Activated CD4-positive, alpha-beta T cell treated with anti-CD3 and anti-CD28 coated beads, Interleukin-2, amount 50 U/mL, for 48 hours (primary cell): ENCODE measurements at regions not wholly inside any gene's neighbourhood (a gene's known extent, or its start where the extent isn't known, plus 50 kb on each side); places are given as distances from the start of the nearest gene placed in this dataset.

Experiments
- DNase-seq, 2 experiments: peaks; one replicate each; pipeline ENCODE4 v3.0.0-alpha.2; 2020

DNA sequence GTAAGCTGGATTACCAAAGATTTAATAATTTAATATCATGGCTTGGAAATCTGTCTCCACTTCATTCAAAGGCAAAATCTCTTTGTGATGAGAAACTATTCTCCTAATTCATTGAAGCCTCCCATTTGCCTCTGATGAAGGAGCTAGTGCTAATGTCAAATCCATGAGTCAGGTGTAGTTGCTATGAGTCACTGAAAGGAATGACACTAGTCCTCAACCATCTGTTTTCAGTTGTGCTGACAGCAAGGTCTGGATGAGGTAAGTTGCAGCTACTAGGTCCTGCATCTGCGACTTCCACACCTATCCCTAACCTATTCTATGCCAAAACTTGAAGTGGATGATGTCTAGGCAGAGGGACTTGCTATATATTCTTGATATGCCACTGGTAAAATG, 324.0 kb upstream of the UBE2E3 start:
- DNase-seq: no peak

DNA sequence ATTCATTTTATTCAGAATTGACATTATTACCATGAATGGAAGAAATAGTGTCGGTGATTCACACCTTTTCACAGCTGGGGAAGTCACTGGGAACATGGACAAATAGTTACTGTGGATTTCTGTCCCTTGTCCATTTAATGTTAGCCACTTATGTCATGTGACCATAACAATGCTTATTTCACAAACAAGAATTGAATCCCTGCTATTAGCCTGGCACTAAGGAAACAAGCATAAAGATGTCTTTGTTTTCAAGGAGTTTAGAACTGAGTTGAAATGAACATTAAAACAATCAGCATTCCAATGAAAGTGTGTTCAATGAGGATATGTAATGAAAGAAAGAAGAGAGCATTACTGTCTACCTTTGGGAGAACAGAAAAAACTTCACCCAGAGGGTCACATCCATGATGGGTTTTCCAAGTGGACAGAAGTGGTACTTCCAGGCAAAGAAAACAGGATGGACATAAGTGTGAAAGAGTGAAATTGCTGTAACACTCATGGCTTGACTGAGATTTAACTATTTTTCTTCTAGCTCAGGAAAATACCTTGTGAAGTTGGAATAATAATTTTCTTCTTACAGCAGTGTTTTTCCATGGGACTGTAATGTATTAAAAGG, 324.5 kb upstream of the UBE2E3 start:
- DNase-seq: no peak

DNA sequence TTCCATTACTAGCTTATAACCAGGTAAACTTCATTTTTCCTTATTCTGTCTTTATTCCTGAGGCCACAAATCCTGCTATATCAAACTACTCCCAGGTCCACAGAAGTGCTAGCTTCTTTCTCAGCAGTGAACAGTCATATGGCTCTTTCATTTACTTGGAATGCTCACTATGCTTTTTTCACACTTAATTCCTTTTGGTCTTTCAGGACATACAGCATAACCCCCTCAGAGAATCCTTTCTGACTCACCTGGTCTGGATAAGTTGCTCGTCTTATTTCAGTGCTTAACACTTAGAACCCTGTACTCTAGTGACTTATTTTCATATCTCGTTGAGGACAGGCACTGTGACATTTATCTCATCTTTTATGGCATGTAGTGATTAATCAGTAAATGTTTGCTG, 325.0 kb upstream of the UBE2E3 start:
- no peak for DNase-seq

- DNase-seq: no peak
Observed at GRCh38 chr2:180653481-180653880, 326.9 kb upstream of the UBE2E3 start.

GRCh38 chr2:180652794-180653193, 327.6 kb upstream of the UBE2E3 start:
- no peak for DNase-seq

DNA sequence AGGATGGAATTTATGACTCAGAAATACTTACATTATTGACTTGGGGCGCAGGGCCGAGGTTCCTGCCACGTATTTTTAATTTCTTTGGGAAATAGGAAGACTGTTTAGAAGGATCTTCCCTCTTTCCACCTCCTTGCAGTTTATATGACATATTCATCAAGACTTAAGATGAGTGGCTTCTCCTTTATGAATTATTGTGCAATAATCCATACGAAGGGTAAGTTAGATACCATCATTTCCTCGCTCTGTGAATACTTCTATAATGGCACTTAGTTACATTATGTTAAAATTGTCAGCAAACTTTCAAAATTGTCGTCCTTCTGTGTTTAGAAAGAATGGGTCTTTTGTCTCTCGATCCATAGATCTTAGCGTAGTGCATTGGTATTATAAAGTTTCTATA, 328.8 kb upstream of the UBE2E3 start:
- no peak for DNase-seq

GRCh38 chr2:180647621-180648020, 332.8 kb upstream of the UBE2E3 start:
- no peak for DNase-seq

GRCh38 chr2:180647221-180647620, 333.2 kb upstream of the UBE2E3 start:
- no peak for DNase-seq

DNA sequence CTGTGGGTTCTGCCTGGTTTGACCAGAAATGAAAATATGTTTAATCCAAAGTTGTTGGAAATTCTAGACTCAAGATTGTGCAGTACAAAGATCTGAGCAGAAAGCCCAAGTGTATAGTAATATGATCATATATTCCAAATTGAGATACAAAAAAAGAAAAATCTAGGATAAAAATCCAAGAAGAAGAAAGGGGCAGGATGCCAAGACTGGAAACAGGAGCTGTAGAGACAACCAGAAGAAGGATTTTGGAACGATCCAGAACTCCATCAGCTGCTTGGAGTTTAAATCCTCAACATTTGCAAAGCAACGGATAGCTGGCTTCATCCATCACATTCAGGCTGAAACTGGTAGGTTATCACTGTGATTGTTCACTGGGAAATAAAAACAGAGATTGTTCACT, 333.6 kb upstream of the UBE2E3 start:
- DNase-seq: no peak

DNA sequence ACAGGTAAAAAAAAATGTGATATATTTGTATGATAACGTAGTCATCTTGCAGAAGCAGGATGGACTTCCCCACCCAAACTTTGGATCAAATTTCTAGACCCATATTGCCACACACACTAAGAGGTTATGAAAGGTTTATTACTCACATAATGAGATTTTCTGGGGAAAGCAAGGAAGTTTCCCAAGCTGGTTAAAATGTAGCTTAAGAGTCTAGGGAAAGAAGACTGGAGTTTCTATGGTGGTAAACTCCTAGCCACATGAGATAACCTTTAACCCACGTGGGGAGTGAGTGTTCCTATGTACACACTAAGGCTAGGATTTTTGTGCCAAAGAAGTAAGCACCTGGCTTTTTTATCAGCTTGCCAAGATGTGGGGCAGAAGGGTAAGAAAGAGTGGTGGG, 335.7 kb upstream of the UBE2E3 start:
- DNase-seq: no peak

DNA sequence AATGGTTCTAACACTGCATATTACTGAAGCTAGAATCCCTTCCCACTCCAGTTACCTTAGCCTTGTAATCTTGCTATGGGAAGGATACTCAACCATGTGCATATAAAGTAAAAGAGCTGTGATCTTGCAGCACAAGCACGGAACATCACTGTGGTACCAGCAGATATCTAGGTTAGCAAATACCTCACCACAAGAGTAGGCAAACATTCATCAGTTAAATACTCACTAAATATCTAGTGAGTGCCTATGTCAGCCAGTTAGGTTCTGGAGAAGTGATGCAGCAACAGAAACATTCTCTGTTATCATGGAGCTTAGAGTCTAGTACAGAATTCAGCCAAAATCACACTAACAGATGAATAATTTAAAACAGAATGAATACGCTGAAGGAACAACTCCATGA, 349.6 kb upstream of the UBE2E3 start:
- DNase-seq: no peak

GRCh38 chr2:180625006-180625844, 355.2 kb upstream of the UBE2E3 start:
- no peak for DNase-seq

DNA sequence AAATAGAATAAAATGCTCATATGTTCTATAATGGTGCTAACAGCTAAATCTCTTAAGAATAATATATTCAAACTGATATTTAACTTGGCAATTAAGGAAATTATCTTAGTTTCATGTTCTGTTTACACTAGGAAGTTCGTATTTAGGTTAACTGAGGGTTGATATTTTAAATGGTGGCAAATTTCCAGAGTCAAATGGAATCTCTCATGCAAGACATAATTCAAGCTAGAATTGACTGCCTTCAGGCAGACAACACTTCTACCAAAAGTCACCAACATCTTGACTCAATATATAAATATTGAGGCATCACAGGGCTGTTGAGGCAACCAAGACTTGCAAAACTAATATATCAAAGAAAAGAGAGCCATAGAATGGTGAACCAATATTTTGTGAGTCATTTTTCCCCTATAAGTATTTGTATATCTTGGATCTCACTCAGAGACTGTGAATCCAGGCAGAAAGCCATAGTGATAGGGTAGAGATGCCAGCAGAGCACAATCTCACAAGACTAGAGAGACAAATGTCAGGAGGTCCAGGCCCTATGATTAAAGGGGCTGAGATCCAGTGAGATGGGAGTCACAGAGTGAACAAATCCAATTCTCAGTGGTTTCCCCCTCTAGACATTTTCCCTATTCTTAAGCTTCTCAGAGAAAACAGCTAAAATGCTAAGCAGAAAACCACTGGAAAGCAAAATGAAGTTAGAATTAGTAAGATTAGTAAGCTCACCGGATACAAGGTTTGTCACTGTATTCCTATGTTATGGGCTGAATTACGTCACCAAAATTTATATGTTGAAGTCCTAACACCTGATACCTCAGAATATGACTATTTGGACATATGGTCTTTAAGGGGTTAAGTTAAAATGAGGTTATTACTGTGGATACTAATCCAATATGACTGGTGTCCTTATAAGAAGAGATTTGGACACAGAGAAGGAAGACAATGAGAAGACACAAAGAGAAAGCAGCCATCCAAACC, 358.2 kb upstream of the UBE2E3 start:
- no peak for DNase-seq

DNA sequence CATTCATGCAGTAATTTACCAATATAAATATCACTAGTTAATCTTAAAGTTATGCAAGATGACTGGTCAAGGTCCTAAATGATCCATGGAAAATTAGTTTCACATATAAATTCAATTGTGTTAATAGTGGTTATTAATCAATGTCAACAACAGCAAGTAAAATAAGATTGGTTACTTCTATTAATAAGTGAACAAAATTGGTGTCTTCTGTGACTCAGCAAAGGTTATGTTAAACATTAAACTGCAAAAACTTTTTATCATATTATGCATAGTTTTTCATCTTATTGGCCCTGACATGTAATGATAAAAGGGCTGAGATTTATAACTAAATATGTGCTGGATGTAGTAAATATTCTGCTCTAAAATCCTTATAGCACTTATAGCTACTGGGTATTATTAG, 359.0 kb upstream of the UBE2E3 start:
- DNase-seq: no peak

DNA sequence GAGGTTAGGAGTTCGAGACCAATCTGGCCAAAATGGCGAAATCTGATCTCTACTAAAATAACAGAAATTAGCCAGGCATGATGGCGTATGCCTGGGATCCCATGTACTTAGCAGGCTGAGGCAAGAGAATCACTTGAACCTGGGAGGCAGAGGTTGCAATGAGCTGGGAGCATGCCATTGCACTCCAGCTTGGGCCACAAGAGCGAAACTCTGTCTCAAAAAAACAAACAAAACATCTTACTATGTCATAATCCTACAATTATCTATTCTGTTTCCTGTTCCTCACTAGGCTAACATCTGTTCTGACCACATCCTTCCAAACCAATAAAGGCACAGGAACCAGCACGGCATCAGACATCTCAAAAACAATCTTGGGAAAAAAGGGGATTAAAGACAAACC, 361.8 kb upstream of the UBE2E3 start:
- no peak for DNase-seq

GRCh38 chr2:180614776-180615175, 365.6 kb upstream of the UBE2E3 start:
- no peak for DNase-seq

DNA sequence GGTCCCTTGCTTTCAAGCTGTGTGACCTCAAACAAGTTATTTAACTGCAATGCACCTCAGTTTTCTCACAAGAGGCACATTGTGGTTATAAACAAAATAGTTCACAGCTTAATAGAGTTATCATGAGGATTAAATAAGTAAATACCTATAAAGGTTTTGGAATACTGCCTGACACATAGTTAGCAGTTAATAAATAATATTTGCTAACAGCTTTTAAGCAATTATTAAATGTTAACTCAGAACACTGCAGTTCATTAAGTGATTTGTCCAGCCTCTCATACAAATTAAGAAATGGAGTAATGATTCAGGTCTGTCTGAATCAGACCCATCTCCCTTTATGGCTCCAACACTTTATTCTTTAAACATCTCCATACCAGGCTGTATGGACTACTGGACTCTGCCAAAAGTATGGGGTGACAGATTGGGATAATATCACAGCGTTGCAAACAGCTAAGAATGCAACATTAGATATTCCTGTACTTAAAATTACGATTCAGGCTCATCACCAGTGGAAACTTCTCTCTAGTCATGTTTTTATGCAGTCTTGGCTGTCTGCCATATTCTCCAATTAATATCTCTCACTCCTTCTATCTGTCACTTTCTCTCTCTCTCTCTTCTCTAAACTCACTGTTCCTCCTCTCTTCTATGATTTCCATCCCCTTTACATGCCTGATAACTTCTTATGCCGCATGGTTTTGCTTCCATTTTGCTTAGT, 370.6 kb upstream of the UBE2E3 start:
- DNase-seq: no peak

DNA sequence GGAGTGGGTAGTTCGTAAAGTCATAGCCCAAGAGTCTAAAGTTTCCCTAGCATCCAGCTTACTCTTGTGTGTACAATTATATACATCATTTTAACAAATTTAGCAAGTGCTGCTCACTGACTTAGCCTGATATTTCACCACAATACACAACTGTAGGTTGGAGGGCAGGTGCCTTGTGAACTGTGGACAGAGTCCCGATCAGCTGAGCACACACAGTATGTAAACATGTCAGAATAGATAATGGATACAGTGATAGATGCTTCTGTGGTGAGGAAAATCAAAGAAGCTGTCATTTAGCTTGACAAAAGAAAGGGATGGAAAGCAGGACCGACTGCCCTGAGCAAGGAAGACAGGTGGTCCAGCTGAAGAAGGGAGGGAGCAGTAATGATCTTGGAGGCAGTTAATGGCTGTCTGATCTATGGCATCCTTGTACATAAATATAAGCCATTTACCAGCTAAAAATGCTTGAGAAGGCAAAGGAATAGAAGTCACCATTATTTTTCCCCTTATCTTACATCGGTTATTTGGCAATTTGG, 372.8 kb upstream of the UBE2E3 start:
- no peak for DNase-seq

DNA sequence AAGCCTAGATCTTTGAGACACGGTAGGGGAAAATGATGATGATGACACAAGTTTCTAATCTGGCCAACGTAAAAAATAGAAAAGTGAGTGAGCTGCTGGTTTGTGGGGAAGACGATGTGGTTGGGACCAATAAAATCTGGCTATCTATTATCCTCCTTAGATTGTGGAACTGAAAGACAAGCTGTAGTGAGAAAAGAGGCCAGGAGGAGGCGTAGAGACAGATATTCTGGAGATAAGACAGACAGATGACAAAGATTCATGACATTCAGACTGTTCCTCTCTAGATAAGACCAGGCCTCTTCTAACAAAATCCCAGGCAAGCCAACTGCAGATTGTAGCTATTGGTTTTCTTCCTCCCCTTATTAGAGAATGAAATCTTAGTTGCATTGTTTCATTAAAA, 376.3 kb upstream of the UBE2E3 start:
- DNase-seq: no peak

DNA sequence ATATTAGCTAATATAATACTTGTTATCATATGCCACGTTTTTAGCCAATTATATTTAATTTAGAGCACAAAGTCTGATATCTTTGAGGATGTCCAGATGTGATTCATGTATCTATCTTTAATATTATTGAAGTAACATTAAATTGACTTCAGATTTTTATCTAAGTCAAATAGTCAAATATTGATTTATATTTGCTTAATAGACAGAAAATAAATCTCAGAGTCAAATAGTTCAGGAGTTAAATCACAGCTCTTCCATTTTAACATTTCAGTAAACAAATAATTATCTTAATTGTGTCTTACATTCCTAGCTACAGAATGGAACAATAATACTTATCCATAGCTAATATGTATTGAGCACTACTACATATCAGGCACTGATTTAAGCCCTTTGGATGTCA, 379.4 kb upstream of the UBE2E3 start:
- no peak for DNase-seq

GRCh38 chr2:180599804-180600203, 380.6 kb upstream of the UBE2E3 start:
- no peak for DNase-seq

DNA sequence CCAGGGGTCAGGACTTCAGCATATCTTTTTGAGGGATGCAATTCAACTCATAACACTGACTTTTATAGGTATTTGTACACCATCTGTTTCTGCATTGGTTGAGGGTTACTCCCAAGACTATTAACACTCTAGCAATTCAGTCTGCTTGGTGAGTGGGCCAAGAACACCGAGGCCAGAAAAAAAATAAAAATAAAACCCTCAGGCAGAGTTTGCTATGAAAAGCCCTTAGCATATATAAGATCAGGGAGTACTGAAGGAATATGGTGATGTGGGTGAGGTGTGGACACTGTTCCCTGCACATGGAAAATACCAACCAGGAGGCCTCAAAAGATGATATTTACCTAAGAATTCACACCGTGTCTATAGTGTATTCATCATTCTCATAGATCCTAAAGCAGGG, 383.2 kb upstream of the UBE2E3 start:
- no peak for DNase-seq

- DNase-seq: no peak
Observed at GRCh38 chr2:180596453-180596852, 384.0 kb upstream of the UBE2E3 start.
